Brain pericyte (primary cell): ENCODE measurements at regions not wholly inside any gene's neighbourhood (a gene's known extent, or its start where the extent isn't known, plus 50 kb on each side); places are given as distances from the start of the nearest gene placed in this dataset.

Experiments
- DNase-seq: peaks from one replicate; pipeline ENCODE4 v3.0.0-alpha.2; 2012; ENCODE audit warnings: low read depth, low spot score

DNA sequence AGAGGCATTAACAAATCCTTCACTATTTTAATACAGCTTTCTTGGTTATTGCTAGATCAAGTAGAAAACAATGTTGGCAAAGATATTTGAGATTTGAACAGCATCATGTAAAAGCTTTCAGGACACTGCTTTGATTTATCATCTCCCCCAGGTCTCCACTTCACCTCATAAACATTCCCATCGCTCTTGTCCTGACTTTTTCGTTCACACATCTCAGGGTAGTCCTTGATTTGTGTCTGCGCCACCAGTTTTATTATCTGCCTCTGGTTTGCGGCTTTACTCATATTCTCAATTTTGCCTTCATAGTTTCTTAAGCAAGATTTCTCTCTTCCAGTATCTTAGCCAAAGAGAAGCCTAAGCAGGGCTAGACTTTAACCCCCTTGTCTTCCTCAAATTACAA is 63.5 kb upstream of the ROR1 start:
- DNase-seq = no peak

DNA sequence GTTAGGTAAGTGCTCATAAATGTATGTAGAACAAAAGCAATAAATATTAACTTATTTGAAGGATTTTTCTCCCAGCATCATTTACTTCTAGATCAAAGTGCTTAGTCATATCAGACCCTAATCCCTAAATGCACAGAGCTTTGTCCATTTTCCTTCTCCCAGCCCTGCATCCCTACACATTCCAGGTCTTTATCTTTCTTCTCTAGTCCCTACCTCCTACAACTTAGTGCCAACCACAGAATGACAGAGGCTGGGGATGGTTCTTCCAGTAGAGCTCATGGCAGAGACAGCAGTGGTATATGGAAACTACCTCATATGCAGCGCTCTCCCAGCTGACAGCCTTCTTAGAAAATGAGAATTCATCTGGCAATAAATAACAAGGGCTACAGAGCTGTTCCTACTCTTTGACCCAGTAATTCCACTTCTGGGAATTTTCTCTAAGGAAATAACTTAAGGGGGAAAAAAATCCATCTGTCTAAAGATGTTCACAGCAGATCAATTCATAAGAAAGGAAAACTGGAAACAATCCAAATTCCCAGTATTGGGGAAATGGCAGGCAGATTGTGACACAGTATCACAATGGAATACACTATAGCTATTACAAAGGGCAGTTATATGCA is 62.9 kb upstream of the ROR1 start:
- no peak for DNase-seq

DNA sequence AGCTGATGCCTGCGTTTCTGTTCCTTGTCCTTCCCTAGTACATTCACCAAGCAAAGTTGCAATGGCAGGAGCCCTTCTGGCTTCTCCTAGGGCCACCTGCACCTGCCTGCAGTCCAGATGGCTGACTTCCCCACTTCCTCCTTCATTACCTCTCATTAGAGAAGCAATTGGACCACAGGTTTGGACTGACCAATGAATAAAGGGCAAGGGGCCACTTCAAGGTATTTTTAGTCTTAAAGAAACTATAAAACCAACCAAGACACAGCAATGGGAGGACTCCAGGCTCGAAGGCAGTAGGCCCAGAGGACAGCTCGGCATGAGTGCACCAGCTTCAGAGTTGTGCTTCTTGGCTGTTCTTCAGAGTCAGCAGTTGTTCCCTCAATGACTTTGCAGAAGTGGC is 60.8 kb upstream of the ROR1 start:
- DNase-seq = no peak

- peak; percentile 59 for DNase-seq
Measured at GRCh38 chr1:63713627-63714481, 60.0 kb upstream of the ROR1 start.

GRCh38 chr1:63714482-63714760 is 59.4 kb upstream of the ROR1 start:
- no peak for DNase-seq

GRCh38 chr1:63717511-63718065 is 56.2 kb upstream of the ROR1 start:
- no peak for DNase-seq

GRCh38 chr1:63718541-63718970 is 55.3 kb upstream of the ROR1 start:
- no peak for DNase-seq

DNA sequence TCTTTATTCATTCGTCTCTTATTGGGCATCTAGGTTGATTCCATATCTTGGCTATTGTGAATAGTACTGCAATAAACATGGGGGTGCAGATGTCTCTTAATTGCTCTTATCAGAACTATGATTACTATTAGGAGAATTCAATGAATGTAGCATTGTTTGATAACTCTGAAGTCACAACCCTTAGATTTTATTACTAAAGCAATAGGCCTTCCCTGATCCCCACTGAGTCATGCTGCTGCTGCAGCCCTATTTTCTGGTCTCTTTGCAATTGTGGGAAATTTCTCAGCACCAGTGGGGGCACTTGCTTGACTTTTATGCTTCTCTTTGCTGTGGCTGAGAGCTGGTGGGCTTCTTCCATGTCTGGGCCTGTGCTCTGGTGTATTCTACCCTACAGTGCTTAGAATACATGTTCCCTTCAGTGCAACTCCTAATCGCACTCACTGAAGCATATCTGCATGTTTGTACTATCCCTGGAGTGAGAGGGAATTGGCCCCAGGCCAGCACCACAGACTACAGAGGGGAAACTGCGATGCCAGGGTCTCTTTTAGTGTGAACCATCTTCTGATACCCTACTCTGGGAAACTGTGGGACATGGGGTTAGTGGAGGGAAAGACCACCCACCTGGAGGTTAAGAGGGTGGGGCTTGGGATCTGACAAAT is 52.2 kb upstream of the ROR1 start:
- DNase-seq = no peak

GRCh38 chr1:63723602-63724001 is 50.2 kb upstream of the ROR1 start:
- no peak for DNase-seq
